Posterior vena cava (tissue), 2 donors: ENCODE measurements at regions not wholly inside any gene's neighbourhood (a gene's known extent, or its start where the extent isn't known, plus 50 kb on each side); places are given as distances from the start of the nearest gene placed in this dataset.

ENCODE experiments used
- DNase-seq: peaks from one replicate; pipeline ENCODE4 v3.0.0-alpha.2; 2020; ENCODE audit warnings: low spot score
- intact Hi-C, 2 donors: fragments of 100-400 bp; cut with DNase I; formaldehyde crosslinking; loops; one replicate each; pipeline versions ENCODE4 v1.14.1 to v1.14.2; 2022 to 2023
- donor health status: DM: yes; HTN: yes; CAD: no.
- donor health status: DM: yes; HTN: yes; CAD: no.

DNA sequence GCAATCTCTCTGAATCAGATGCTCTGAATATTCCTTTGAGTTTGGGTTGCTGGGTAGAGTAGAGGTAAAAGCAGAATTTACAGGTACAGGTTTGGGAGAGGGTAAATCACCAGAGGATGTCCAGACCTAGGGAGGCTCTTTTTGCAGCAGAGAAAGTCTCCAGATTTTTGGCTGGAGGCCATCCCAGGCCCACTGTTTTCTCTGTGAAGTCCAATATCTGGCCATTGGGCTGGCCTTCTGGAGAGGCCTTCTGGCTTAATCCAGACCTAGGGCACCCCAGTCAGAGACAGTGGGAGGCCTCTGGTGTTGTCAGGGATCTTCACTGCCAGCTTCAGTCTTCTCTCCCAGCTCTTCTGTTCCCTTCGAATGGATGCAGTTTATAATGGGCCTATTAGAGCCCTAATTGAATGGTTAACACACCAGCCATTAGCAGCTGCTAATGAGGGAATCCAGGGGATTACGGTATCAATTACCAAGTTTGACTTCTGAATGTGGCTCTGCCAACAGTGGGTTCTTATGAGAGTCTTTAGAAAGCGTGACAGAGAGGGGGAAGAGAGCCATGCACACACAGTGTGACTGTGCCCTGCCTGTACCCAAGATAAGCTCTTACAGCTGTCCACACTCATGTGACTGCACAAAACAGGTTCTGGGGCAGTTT is 183.1 kb downstream of the EMP1 start:
- no peak for DNase-seq
- intact Hi-C loops: no loop called here

DNA sequence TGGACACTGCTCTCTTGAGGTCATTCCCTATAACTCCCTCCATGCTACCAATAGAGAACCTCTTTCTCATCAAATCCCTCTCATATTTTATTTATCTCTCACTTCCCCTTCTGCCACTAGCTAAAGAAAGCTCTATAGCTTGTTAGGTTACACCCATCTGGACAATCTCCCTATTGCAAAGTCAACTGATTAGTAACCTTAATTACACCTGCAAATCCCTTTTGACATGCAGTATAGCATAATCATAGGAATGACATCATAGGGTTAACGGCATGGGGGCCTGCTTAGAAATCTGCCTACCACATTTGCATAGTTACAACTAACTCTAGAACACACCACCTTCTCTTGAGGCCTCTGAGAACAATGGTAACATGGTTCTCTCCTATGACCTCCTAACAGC is 181.2 kb downstream of the EMP1 start:
- DNase-seq: no peak
- intact Hi-C loops: no loop called here

DNA sequence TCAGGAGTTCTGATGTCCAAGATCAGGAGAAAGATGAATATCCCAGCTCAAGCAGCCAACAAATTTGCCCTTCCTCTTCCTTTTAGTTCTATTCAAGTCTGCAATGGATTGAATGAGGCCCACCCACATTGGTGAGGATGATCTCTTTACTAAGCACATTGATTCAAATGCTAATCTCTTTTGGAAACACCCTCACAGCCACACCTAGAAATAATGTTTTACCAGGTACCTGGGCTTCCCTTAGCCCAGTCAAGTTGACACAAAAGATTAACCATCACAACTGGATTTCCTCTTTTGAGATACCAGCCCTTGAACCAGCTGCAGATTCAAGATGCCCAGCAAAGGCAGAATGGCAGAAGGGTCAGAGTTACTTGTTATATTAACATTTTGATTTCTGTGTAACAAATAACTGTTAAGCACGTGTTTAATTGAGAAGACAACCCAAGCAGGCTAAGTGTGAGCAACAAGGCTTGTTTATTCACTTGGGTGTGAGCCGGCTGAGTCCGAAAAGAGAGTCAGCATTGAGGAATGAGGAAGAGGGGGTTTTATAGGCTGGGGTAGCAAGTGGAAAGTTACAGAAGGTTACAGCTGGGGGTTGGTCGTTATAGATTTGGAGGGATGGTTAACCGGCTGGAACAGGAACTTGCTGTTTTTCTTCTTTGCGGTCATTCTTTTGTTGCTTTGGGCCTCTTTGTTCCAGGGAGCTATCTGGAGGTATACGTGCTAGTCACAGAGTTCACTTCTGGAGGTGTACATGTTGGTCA is 180.3 kb downstream of the EMP1 start:
- intact Hi-C loops: no loop called here

DNA sequence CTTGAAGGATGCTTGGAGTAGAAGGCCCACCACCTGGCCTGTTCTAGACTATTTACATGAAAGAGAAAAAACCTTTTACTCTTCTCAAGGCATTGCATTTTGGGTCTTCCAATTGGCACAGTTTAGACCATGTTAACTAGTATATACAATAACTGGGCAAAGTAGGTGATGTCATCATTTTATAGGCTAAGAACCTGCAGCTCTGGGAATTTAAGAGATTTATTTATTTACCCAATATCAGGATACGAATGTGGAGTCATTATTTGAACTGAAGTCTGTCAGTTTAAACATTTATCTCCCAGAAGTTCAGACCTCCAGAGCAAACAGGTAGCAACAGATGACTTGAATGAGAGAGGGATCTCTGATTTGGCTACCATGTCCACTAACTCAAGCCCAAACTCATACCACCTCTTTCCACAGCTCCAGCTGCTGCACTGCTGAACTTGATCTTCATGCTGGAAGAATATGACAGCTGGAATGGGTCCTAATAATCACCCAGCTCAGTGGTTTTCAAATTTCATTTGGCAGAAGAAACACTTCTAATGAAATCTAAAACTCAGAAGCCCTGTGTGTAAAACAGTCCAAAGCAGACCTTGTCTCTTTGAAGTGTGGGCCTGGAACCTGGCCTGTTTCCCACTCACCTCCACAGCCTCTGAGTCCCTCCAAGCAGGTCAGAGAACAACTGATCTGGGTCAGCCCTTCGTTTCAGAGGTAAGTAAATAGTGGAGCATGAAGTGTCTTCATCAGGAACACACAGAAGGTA is 179.2 kb downstream of the EMP1 start:
- DNase-seq: no peak
- intact Hi-C loops: no loop called here

More for the DNA sequence above, 180.3 kb downstream of the EMP1 start:
- DNase-seq: no peak

- DNase-seq: no peak
- intact Hi-C loops: no loop called here
Measured at GRCh38 chr12:13374793-13375192, 178.3 kb downstream of the EMP1 start.

GRCh38 chr12:13373803-13374202 is 177.3 kb downstream of the EMP1 start:
- DNase-seq: no peak
- intact Hi-C loops: no loop called here

DNA sequence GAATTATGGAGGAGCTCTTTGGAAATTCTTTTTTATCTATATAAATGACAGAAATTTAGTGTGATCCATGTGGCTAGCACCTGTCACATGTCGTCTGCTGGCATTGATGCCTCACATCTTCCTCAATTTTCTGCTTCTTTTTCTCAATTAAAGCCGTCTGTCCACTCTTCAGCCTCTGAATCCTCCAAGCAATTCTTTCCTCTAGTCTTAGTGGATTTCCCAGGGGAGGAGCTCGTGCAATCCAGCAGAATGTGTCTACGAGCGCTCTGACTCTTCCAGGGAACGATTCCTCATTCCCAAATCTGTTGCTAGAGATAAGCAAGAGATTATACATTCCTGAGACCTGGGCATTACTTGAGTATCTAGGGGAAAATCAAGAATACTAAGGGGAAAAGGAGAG is 176.6 kb downstream of the EMP1 start:
- intact Hi-C loops: no loop called here
- DNase-seq: no peak

DNA sequence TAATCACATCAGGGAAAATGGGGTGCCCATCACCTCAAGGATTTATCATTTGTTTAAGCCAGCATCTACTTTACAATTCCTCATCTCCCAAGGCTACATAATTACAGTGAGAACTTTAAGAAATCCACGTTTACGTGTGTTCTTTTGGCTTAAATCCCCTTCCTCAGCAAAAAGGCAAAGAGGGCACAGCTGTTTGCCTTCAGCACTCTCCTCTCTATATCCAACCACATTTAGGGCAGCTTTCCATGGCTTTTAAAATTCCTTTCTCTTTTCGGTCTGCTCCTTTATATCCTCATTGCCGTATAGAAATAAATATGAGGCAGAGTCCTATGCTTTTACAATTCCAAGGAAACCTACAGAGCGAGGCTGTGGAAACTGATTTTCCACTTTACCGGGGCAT is 175.9 kb downstream of the EMP1 start:
- DNase-seq: no peak
- intact Hi-C loops: no loop called here

GRCh38 chr12:13371797-13372196 is 175.3 kb downstream of the EMP1 start:
- no peak for DNase-seq
- intact Hi-C loops: no loop called here

- intact Hi-C loops: no loop called here
- DNase-seq: no peak
Measured at GRCh38 chr12:13371367-13371766, 174.8 kb downstream of the EMP1 start.

DNA sequence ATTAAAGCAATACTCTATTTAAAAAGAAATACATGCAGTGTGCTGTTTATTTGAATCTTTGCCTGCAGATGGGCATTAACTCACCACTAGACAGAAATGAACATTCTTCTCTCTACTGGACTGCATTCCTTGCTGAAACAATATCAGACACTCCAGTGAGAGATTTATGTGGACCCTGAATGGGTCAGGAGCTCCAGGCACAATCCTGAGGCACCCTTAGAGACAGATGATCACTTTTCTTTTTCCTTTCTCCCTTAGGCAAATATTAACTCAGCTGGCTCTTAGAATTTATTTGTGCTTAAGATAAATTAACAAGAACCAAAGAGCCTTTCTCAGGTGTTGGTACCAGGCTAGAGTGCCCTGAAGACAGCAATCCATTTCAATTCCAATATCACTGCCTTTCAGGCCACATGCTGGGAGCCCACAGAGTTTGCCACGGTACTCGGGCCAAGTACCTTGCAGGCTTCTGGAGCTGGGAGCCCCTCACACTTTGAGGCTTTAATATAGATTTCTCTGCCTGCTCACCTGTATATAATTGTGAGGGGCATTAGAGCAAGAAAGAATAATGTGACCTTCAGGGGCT is 173.0 kb downstream of the EMP1 start:
- intact Hi-C loops: no loop called here
- no peak for DNase-seq

DNA sequence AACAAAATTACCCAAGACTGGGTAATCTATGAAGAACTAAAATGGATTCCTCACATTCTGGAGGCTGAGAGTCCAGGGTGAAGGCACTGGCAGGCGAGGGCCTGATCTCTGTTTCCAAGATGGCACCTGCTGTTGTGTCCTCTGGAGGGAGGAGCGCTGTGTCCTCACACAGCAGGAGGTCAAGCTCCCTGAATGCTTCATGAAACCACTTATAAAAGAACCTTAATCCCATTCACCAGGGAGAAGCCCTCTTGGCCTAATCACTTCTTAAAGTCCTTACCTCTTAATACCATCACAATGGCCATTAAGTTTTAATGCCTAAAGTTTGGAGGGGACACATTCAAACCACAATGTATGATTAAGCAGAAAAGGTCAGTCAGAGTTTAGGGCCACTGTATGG is 172.4 kb downstream of the EMP1 start:
- intact Hi-C loops: no loop called here
- DNase-seq: no peak

DNA sequence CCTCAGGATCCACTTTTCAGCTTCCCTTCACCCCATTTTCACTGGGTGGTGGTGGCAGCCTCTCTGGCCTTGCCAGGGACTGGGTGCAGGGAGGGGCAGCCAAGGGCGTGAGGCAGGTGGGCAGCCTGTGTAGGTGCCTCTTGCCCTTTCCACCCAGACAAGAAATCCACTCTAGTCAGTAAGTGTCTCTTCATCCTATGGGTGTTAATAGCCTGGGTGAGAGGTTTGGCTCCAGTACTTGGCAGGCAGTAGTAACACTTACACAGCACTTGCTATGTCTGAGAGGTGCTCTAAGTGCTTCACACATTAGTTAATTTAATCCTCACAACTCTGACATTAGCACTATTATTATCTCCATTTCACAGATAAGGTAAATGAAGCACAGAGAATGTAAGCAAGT is 171.9 kb downstream of the EMP1 start:
- no peak for DNase-seq
- intact Hi-C loops: no loop called here

- intact Hi-C loops: no loop called here
- no peak for DNase-seq
Measured at GRCh38 chr12:13367973-13368372, 171.4 kb downstream of the EMP1 start.

- intact Hi-C loops: no loop called here
- no peak for DNase-seq
Measured at GRCh38 chr12:13365748-13366366, 169.3 kb downstream of the EMP1 start.

- intact Hi-C loops: no loop called here
- no peak for DNase-seq
Measured at GRCh38 chr12:13362260-13362841, 165.8 kb downstream of the EMP1 start.

DNA sequence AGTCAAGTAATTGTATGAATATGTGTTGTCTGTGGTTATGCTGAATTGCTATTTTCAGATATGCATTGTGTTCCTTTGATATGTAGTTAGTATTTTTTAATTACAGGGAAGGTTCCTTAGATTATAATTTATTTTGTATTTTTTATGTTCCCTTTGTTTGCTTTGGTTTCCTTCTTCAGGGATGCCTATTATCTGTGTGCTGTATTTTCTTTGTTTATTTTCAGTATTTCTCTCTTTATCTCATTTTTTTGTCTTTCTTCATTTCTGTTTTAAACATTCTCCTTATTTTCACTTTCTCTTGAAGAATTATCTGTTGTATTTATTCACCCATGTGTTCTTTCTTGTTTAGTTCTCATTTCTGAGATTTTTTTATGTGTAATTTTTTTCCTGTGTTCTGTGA is 163.1 kb downstream of the EMP1 start:
- no peak for DNase-seq
- intact Hi-C loops: loop anchor here in 1 of 2 donors (5.0 kb wide), 1 partner anchor 533 kb away; no protein-coding TSS in a partner anchor

GRCh38 chr12:13358391-13358905 is 161.9 kb downstream of the EMP1 start:
- no peak for DNase-seq
- intact Hi-C loops: loop anchor here in 1 of 2 donors (5.0 kb wide), 1 partner anchor 534 kb away; no protein-coding TSS in a partner anchor

- intact Hi-C loops: no loop called here
- no peak for DNase-seq
Measured at GRCh38 chr12:13350946-13351345, 154.4 kb downstream of the EMP1 start.
